Skeletal muscle tissue (tissue), 3 donors: ENCODE measurements at regions not wholly inside any gene's neighbourhood (a gene's known extent, or its start where the extent isn't known, plus 50 kb on each side); places are given as distances from the start of the nearest gene placed in this dataset.

ENCODE experiments used
- H3K27ac ChIP-seq: one replicate; pipeline ENCODE4 v1.7.0; 2013; ENCODE audit warnings: mild to moderate bottlenecking, low read depth, low read length, inconsistent platforms
- H3K27me3 ChIP-seq, 3 donors: one replicate each; pipeline ENCODE4 v1.7.0; 2013; ENCODE audit warnings: low read length in 3 of 3; ENCODE audit not compliant: control insufficient read depth in 3 of 3, insufficient read depth in 3 of 3
- H3K36me3 ChIP-seq, 3 donors: one replicate each; pipeline ENCODE4 v1.7.0; 2013; ENCODE audit warnings: low read length in 3 of 3; ENCODE audit not compliant: control insufficient read depth in 3 of 3, insufficient read depth in 3 of 3
- H3K4me1 ChIP-seq, 3 donors: one replicate each; pipeline ENCODE4 v1.7.0; 2013; ENCODE audit warnings: low read length in 3 of 3, mild to moderate bottlenecking in 3 of 3; ENCODE audit not compliant: control insufficient read depth in 3 of 3, insufficient read depth in 3 of 3
- H3K4me3 ChIP-seq, 3 donors: one replicate each; pipeline ENCODE4 v1.7.0; 2013; ENCODE audit warnings: low read length in 3 of 3
- H3K9ac ChIP-seq, 3 donors: one replicate each; pipeline ENCODE4 v1.7.0; 2013; ENCODE audit warnings: low read length in 3 of 3, mild to moderate bottlenecking in 3 of 3, moderate library complexity in 2 of 3, low read depth in 1 of 3
- H3K9me3 ChIP-seq, 3 donors: one replicate each; pipeline ENCODE4 v1.7.0; 2013; ENCODE audit warnings: low read length in 3 of 3; ENCODE audit not compliant: control insufficient read depth in 3 of 3
- donor health status: Osteomylitis.

DNA sequence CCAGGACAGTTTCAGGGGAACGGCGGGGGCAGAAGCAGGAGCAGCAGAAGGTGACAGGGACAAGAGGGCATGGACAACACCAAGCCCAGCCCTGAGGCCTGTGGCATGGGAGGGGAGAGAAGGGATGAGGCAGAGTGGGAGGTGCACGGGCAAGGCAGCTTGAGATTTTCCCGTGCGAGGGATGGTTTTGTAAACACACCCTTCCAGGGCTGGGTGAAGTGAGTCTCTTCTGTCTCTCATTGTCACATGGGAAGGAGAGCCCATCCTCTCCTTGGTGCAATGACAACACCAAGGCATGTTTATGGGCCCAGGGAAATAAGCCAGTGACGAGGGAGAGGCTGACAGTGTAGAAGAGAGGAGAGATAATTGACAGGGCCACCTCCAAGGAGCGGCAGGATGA lies 69.6 kb upstream of the RIOK3 start:
- Histone ChIP-seq H3K4me1 (peaks cover 0 to 2% (median 0%) of the 10 kb centered on the region in 3 donors), H3K9ac (no peak overlapping the region), H3K36me3 (peaks cover 0 to 5% (median 0%) of the 10 kb centered on the region in 3 donors), H3K4me3 (no peak overlapping the region), H3K27me3 (no peaks in the 10 kb centered on the region), H3K9me3 (no peaks in the 10 kb centered on the region), H3K27ac (no peak overlapping the region)

DNA sequence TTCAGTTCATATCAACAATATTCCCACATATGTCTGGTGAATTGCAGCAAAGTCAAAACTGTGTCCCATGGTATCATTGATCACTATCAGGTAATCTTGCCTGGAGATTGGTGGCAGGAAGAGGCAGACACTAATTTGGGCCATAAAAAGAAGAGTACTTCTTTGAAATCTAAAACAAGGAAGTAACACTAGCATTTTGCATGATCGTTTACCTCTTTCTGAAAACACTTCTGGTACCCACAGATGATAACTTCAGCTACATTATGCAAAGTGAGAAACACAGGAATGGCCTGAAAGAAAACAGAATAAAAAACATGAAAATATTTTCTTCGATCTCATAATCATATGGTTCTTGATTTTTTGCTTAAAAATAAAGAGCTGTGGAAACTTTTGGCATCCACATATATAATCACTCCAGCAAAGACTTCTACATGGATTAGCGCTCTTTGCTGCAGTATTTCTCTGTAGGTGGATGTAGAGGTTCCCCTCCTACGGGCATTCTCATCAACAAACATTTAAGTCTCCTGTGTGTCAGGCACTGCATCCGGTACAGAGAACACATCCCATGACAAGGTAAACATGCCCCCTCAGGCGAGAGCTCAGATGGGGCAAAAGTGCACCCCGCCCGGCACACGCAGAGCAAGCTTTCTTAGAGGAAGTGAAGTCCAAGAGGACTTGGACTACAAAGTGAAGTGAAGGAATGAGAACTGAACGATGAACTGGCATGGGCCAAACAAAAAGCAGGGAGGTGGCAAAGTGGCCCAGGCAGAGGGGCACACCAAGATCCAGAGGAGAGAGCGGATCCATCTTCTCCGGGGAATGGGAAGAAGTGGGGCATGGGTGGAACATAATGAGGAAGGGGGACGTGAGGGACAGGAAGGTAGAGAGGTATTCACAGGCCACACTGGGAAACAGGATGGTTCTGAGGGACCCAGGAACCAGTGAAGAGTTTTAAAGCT lies 68.0 kb upstream of the RIOK3 start:
- no peak overlapping the region for H3K27ac ChIP-seq
- H3K4me1 ChIP-seq: no peaks in the 10 kb centered on the region
- no peak overlapping the region for H3K4me3 ChIP-seq
- no peaks in the 10 kb centered on the region for H3K9me3 ChIP-seq
- H3K27me3 ChIP-seq: no peaks in the 10 kb centered on the region
- H3K9ac ChIP-seq: no peak overlapping the region
- peaks cover 0 to 5% (median 0%) of the 10 kb centered on the region in 3 donors for H3K36me3 ChIP-seq

DNA sequence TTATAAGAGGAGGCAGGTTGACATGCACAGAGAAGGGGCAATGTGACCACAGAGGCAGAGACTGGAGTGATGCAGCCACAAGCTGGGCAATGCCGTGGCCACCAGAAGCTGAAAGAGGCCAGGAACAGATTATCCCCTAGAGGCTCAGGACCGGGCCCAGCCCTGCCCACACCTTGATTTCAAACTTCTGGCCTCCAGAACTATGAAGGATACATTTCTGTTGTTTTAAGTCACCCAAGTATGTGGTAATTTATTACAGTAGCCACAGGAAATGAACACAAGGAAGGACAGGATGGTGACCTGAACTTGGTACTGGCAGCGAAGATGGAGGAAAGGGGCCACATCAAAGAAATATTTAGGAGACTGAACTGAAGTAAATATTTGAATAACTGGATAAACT lies 66.8 kb upstream of the RIOK3 start:
- Histone ChIP-seq H3K9me3 (no peaks in the 10 kb centered on the region), H3K27ac (no peak overlapping the region), H3K9ac (no peak overlapping the region), H3K36me3 (peaks cover 0 to 5% (median 0%) of the 10 kb centered on the region in 3 donors), H3K4me1 (no peaks in the 10 kb centered on the region), H3K27me3 (no peaks in the 10 kb centered on the region), H3K4me3 (no peak overlapping the region)

DNA sequence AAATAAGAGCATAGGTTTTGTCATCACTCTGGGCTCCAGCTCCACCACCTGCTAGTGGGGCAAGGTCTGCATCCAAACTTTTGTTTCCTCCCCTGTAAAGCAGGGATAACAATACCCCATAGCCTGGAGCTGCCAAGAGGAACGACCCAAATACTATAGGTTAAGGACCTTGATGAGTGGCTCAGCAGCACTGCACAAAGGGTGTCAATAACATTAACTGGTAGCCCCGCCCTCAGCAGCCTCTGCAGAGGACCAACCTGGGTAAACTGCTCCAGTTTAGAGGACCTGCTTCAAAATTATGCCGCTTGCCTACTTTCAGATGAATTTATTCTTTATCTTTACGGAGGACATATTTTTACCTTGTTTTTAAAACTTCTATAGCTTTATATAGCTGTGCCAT lies 65.8 kb upstream of the RIOK3 start:
- H3K9ac ChIP-seq: no peak overlapping the region
- H3K4me1 ChIP-seq: no peaks in the 10 kb centered on the region
- H3K27me3 ChIP-seq: no peaks in the 10 kb centered on the region
- no peaks in the 10 kb centered on the region for H3K9me3 ChIP-seq
- H3K4me3 ChIP-seq: no peak overlapping the region
- peaks cover 0 to 5% (median 0%) of the 10 kb centered on the region in 3 donors for H3K36me3 ChIP-seq
- no peak overlapping the region for H3K27ac ChIP-seq

DNA sequence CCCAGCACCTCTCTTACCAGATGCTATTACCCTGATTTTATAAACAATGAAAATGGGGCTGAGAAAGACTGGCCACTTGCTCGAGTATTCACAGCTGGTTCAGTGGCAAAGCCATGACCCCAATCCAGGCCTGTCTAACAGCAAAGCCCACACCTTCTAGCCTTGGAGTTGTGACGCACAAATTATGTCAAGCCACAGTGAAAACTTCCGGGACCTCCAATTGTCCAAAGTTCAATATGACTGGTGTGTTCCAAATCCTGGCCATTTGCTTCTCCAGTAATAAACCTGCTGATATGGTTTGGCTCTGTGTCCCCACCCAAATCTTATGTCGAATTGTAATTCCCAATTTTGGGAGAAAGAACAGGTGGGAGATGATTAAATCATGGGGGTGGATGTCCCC lies 64.7 kb upstream of the RIOK3 start:
- Histone ChIP-seq H3K9ac (no peak overlapping the region), H3K4me3 (no peak overlapping the region), H3K27ac (no peak overlapping the region), H3K4me1 (no peaks in the 10 kb centered on the region), H3K27me3 (no peaks in the 10 kb centered on the region), H3K36me3 (peaks cover 0 to 3% (median 0%) of the 10 kb centered on the region in 3 donors), H3K9me3 (no peaks in the 10 kb centered on the region)

DNA sequence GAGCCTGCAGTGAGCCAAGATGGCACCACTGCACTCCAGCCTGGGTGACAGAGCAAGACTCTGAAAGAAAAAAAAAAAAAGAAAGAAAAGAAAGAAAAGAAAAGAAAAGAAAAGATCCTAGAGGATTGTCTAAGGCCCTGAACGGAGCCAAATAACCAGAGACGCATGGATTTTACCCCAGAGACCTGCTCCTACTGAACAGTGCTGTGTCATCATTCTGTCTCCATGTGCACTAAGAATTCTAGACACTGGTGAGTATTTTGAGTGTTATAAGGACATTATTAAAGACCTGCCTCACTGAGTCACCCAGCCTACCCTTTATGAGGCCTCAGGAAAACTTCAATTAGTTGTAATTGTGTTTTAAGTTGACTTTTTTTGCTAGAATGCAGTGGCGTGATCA lies 61.9 kb upstream of the RIOK3 start:
- no peaks in the 10 kb centered on the region for H3K36me3 ChIP-seq
- no peak overlapping the region for H3K9ac ChIP-seq
- H3K27me3 ChIP-seq: no peaks in the 10 kb centered on the region
- H3K9me3 ChIP-seq: no peaks in the 10 kb centered on the region
- H3K4me3 ChIP-seq: no peak overlapping the region
- no peak overlapping the region for H3K27ac ChIP-seq
- no peaks in the 10 kb centered on the region for H3K4me1 ChIP-seq

DNA sequence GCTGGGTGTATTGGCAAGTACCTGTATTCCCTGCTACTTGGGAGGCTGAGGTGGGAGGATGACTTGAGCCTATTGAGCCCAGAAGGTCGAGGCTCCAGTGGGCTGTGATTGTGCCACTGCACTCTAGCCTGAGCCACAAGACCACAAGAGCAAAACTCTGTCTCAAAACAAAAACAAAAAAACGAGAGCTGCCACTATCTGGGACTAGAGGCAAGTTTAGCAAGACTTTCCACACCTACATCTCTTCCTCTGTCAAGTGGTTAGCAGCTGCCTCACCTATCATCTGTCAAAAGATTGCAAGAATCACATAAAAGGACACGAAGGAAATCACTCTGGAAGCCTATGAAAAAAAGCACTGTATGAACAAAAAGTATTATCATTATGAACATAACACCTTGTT lies 55.2 kb upstream of the RIOK3 start:
- H3K4me3 ChIP-seq: no peak overlapping the region
- no peaks in the 10 kb centered on the region for H3K9me3 ChIP-seq
- no peaks in the 10 kb centered on the region for H3K27me3 ChIP-seq
- no peaks in the 10 kb centered on the region for H3K4me1 ChIP-seq
- no peak overlapping the region for H3K27ac ChIP-seq
- H3K36me3 ChIP-seq: no peaks in the 10 kb centered on the region
- H3K9ac ChIP-seq: no peak overlapping the region

DNA sequence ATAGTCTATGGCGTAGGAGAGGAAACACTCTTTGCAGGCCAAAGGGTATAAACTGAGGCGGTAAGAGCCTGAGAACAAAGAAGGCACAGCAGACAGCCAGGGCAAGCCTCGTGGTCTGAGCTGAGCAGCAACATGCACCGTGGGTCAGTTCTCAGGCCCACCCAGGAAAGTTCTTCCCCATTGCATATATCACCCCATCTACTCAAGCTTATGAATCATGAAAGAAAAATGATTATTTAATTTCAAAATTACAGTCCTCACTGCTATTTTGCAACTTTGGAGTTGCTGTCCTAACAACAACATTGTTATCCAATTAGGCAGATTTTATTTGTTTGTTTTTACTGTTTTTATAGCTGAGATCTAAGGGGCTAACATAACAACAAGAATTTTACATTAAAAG lies 54.7 kb upstream of the RIOK3 start:
- Histone ChIP-seq H3K36me3 (no peaks in the 10 kb centered on the region), H3K4me3 (no peak overlapping the region), H3K9me3 (no peaks in the 10 kb centered on the region), H3K27me3 (no peaks in the 10 kb centered on the region), H3K27ac (no peak overlapping the region), H3K4me1 (no peaks in the 10 kb centered on the region), H3K9ac (no peak overlapping the region)

DNA sequence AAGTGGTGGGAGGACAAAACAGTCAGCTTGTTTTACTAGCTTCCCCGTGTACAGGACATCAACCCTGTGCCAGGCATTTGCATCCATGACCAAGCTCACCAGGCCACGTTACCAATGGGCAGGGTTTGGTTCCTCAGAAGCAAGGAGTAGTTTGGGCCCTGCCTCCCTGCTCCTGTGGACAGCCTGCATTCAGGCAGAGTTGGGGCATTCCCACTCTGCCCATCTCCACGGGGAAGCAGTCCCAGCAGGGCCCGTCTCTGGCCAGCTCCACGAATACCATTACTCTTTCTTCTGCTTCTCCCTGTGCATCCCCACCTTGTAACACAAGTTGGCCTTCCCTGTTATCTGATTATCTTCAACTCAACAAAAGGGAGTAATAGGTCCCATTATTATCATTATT lies 54.0 kb upstream of the RIOK3 start:
- Histone ChIP-seq H3K9ac (no peak overlapping the region), H3K27me3 (no peaks in the 10 kb centered on the region), H3K36me3 (no peaks in the 10 kb centered on the region), H3K9me3 (no peaks in the 10 kb centered on the region), H3K4me3 (no peak overlapping the region), H3K4me1 (no peaks in the 10 kb centered on the region), H3K27ac (no peak overlapping the region)

DNA sequence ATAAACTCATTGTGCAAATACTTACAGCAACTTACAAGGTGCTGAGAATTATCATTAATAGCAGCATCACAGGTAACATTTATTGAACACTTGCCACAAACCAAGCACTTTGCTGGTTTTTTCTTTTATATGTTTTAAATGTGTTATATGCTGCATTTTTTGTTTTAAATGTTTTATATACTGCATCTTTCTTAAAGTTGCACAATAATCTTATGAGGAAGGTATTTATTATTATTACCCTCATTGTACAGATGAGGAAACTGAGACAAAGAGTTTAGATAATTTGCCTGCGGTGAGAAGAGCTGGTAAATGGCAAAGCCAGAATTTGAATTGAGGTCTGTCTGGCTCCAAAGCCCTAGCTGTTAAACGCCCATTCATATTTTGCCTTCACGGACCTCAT lies 52.2 kb upstream of the RIOK3 start:
- Histone ChIP-seq H3K9ac (no peak overlapping the region), H3K27me3 (no peaks in the 10 kb centered on the region), H3K27ac (no peak overlapping the region)

More for the DNA sequence above, 52.2 kb upstream of the RIOK3 start:
- no peaks in the 10 kb centered on the region for H3K36me3 ChIP-seq
- H3K9me3 ChIP-seq: no peaks in the 10 kb centered on the region
- no peaks in the 10 kb centered on the region for H3K4me1 ChIP-seq
- no peak overlapping the region for H3K4me3 ChIP-seq
